BE2C (cell line): ENCODE measurements at regions not wholly inside any gene's neighbourhood (a gene's known extent, or its start where the extent isn't known, plus 50 kb on each side); places are given as distances from the start of the nearest gene placed in this dataset.

Experiments used
- DNase-seq: peaks from one replicate; pipeline ENCODE4 v3.0.0-alpha.2; 2020
- H3K27me3 ChIP-seq: fragments of 250-450 bp; sonication (Bioruptor Pico); 2 replicates; pipeline ENCODE4 v1.5.1; 2020; ENCODE audit warnings: mild to moderate bottlenecking
- H3K36me3 ChIP-seq: fragments of 250-450 bp; sonication (Bioruptor Pico); 2 replicates; pipeline ENCODE4 v1.5.1; 2020; ENCODE audit warnings: mild to moderate bottlenecking
- H3K4me1 ChIP-seq: fragments of 250-450 bp; sonication (Bioruptor Pico); 2 replicates; pipeline ENCODE4 v1.5.1; 2020
- H3K4me3 ChIP-seq: 2 replicates; pipeline ENCODE4 v1.5.1; 2011; ENCODE audit warnings: low read depth, low read length
- H3K9me3 ChIP-seq: fragments of 250-450 bp; sonication (Bioruptor Pico); 2 replicates; pipeline ENCODE4 v1.5.1; 2020
- CTCF ChIP-seq: IDR thresholded peaks from 2 replicates; pipeline ENCODE4 v1.5.1; 2012; ENCODE audit warnings: mild to moderate bottlenecking, low read depth, low read length

GRCh38 chr18:39872651-39873050 lies 2082.4 kb upstream of the PIK3C3 start:
- H3K4me3 ChIP-seq, result no peak overlapping the region
- H3K36me3 ChIP-seq, result no peaks in the 10 kb centered on the region
- TF ChIP-seq CTCF, result no peak
- H3K9me3 ChIP-seq, result no peaks in the 10 kb centered on the region
- no peaks in the 10 kb centered on the region for H3K27me3 ChIP-seq
- no peak for DNase-seq
- no peaks in the 10 kb centered on the region for H3K4me1 ChIP-seq

- no peak for DNase-seq
- Histone ChIP-seq H3K27me3 (no peaks in the 10 kb centered on the region), H3K4me3 (no peak overlapping the region), H3K36me3 (no peaks in the 10 kb centered on the region), H3K4me1 (no peaks in the 10 kb centered on the region), H3K9me3 (no peaks in the 10 kb centered on the region)
- TF ChIP-seq CTCF, result no peak
These were observed 2083.1 kb upstream of the PIK3C3 start for GRCh38 chr18:39871961-39872360.

- no peak for TF ChIP-seq CTCF
- no peaks in the 10 kb centered on the region for H3K4me1 ChIP-seq
- no peak overlapping the region for H3K4me3 ChIP-seq
- no peak for DNase-seq
- H3K27me3 ChIP-seq, result no peaks in the 10 kb centered on the region
- no peaks in the 10 kb centered on the region for H3K9me3 ChIP-seq
- H3K36me3 ChIP-seq, result no peaks in the 10 kb centered on the region
These were observed 2084.4 kb upstream of the PIK3C3 start for GRCh38 chr18:39870591-39870990.

GRCh38 chr18:39863916-39864315 lies 2091.1 kb upstream of the PIK3C3 start:
- TF ChIP-seq CTCF, result no peak
- H3K4me1 ChIP-seq, result no peaks in the 10 kb centered on the region
- H3K9me3 ChIP-seq, result no peaks in the 10 kb centered on the region
- no peaks in the 10 kb centered on the region for H3K36me3 ChIP-seq
- no peak for DNase-seq
- H3K27me3 ChIP-seq, result no peaks in the 10 kb centered on the region
- no peak overlapping the region for H3K4me3 ChIP-seq

- H3K4me1 ChIP-seq, result no peaks in the 10 kb centered on the region
- H3K36me3 ChIP-seq, result no peaks in the 10 kb centered on the region
- no peaks in the 10 kb centered on the region for H3K9me3 ChIP-seq
- no peaks in the 10 kb centered on the region for H3K27me3 ChIP-seq
- H3K4me3 ChIP-seq, result no peak overlapping the region
- no peak for TF ChIP-seq CTCF
- DNase-seq, result no peak
These were observed 2092.7 kb upstream of the PIK3C3 start for GRCh38 chr18:39862341-39862740.

GRCh38 chr18:39854291-39854690 lies 2100.7 kb upstream of the PIK3C3 start:
- no peaks in the 10 kb centered on the region for H3K27me3 ChIP-seq
- no peaks in the 10 kb centered on the region for H3K9me3 ChIP-seq
- H3K4me3 ChIP-seq, result no peak overlapping the region
- H3K36me3 ChIP-seq, result no peaks in the 10 kb centered on the region
- no peak for DNase-seq
- H3K4me1 ChIP-seq, result no peaks in the 10 kb centered on the region
- TF ChIP-seq CTCF, result no peak
